ENCODE measurements at regions not wholly inside any gene's neighbourhood (a gene's known extent, or its start where the extent isn't known, plus 50 kb on each side); places are given as distances from the start of the nearest gene placed in this dataset.
A peak's percentile ranks its signal among the peaks of the same experiment; 100 is the strongest.
"Not testable (repeated sequence)": the region's sequence is repeated elsewhere in the genome, so short reads cannot be mapped to it uniquely, and the experiment has no call there.

- DNase-seq, result no peak
Observed at GRCh38 chr21:38614558-38614957, 116.3 kb upstream of the ERG start.

- no peak for DNase-seq
Observed at GRCh38 chr21:38619480-38619879, 121.2 kb upstream of the ERG start.

- peak in 1 of 2 experiments; percentile 19 for DNase-seq
Observed at GRCh38 chr21:38619992-38620479, 121.8 kb upstream of the ERG start.

- DNase-seq, result no peak
Observed at GRCh38 chr21:38621132-38621531, 122.9 kb upstream of the ERG start.

GRCh38 chr21:38622081-38622826, 124.0 kb upstream of the ERG start:
- no peak for DNase-seq

- no peak for DNase-seq
Observed at GRCh38 chr21:38622827-38623209, 124.5 kb upstream of the ERG start.

GRCh38 chr21:38623552-38623951, 125.3 kb upstream of the ERG start:
- DNase-seq, result no peak

- no peak for DNase-seq
Observed at GRCh38 chr21:38625000-38625399, 126.7 kb upstream of the ERG start.

GRCh38 chr21:38626306-38626705, 128.0 kb upstream of the ERG start:
- DNase-seq, result no peak

GRCh38 chr21:38628349-38628748, 130.1 kb upstream of the ERG start:
- no peak for DNase-seq

- no peak for DNase-seq
Observed at GRCh38 chr21:38631206-38631605, 132.9 kb upstream of the ERG start.

GRCh38 chr21:38631676-38632075, 133.4 kb upstream of the ERG start:
- DNase-seq, result no peak

GRCh38 chr21:38637161-38637560, 138.9 kb upstream of the ERG start:
- no peak for DNase-seq

- no peak for DNase-seq
Observed at GRCh38 chr21:38639571-38640354, 141.5 kb upstream of the ERG start.

GRCh38 chr21:38640355-38640742, 142.1 kb upstream of the ERG start:
- DNase-seq, result not testable (repeated sequence)

- DNase-seq, result no peak
Observed at GRCh38 chr21:38643404-38644023, 145.2 kb upstream of the ERG start.

GRCh38 chr21:38645282-38645681, 147.0 kb upstream of the ERG start:
- no peak for DNase-seq

GRCh38 chr21:38646213-38646837, 148.0 kb upstream of the ERG start:
- no peak for DNase-seq

GRCh38 chr21:38649120-38649519, 150.8 kb upstream of the ERG start:
- DNase-seq, result no peak

GRCh38 chr21:38651570-38651969, 153.3 kb upstream of the ERG start:
- no peak for DNase-seq

- no peak for DNase-seq
Observed at GRCh38 chr21:38652396-38652795, 153.3 kb upstream of the ETS2 start.

GRCh38 chr21:38654580-38654979, 151.1 kb upstream of the ETS2 start:
- no peak for DNase-seq

- no peak for DNase-seq
Observed at GRCh38 chr21:38658511-38658910, 147.2 kb upstream of the ETS2 start.
